Keratinocyte (primary cell): ENCODE measurements at regions not wholly inside any gene's neighbourhood (a gene's known extent, or its start where the extent isn't known, plus 50 kb on each side); places are given as distances from the start of the nearest gene placed in this dataset.

Experiments used
- DNase-seq: peaks from one replicate; pipeline ENCODE4 v3.0.0-alpha.2; 2011; ENCODE audit warnings: low read depth, missing footprints, low spot score
- FAIRE-seq: peaks from 2 replicates; lab custom pipeline; 2011; peaks lifted over from hg19 to GRCh38; lab: Jason Lieb, UNC
- H2AFZ ChIP-seq: 2 replicates; pipeline ENCODE4 v1.6.0; 2012; ENCODE audit warnings: low read length, control low read depth, inconsistent platforms; ENCODE audit not compliant: control insufficient read depth
- H3K27ac ChIP-seq: 2 replicates; pipeline ENCODE4 v1.5.1; 2011; ENCODE audit warnings: low read length; ENCODE audit not compliant: control insufficient read depth, insufficient read depth
- H3K27me3 ChIP-seq: 3 replicates; pipeline ENCODE4 v1.6.0; 2011; ENCODE audit warnings: low read length; ENCODE audit not compliant: control insufficient read depth, insufficient read depth; ENCODE audit errors: extremely low read depth
- H3K36me3 ChIP-seq, 2 experiments: 2 replicates in 1 of 2; 3 replicates in 1 of 2; pipeline ENCODE4 v1.5.1; 2011; ENCODE audit warnings: low read length in 2 of 2, mild to moderate bottlenecking in 1 of 2; ENCODE audit not compliant: control insufficient read depth in 2 of 2, insufficient read depth in 2 of 2; ENCODE audit errors: extremely low read depth in 1 of 2
- H3K4me1 ChIP-seq: 3 replicates; pipeline ENCODE4 v1.5.1; 2011; ENCODE audit warnings: low read length; ENCODE audit not compliant: control insufficient read depth, insufficient read depth; ENCODE audit errors: extremely low read depth
- H3K4me2 ChIP-seq: 3 replicates; pipeline ENCODE4 v1.6.0; 2011; ENCODE audit warnings: low read depth, low read length; ENCODE audit not compliant: control insufficient read depth, insufficient read depth; ENCODE audit errors: extremely low read depth
- H3K4me3 ChIP-seq, 3 experiments: fragments of 200-600 bp in 1 of 3; sonication (generic) in 1 of 3; 2 replicates in 2 of 3; 3 replicates in 1 of 3; pipeline ENCODE4 v1.5.1; 2011 to 2016; ENCODE audit warnings: low read length in 3 of 3, mild to moderate bottlenecking in 3 of 3, control low read depth in 2 of 3, inconsistent platforms in 1 of 3, low read depth in 1 of 3, mixed read lengths in 1 of 3, mixed run types in 1 of 3, moderate library complexity in 1 of 3; ENCODE audit not compliant: control insufficient read depth in 2 of 3, insufficient read depth in 2 of 3; ENCODE audit errors: extremely low read depth in 1 of 3
- H3K79me2 ChIP-seq: 2 replicates; pipeline ENCODE4 v1.6.0; 2012; ENCODE audit warnings: low read length; ENCODE audit not compliant: control insufficient read depth, insufficient read depth
- H3K9ac ChIP-seq: 3 replicates; pipeline ENCODE4 v1.6.0; 2011; ENCODE audit warnings: low read length; ENCODE audit not compliant: control insufficient read depth, insufficient read depth; ENCODE audit errors: extremely low read depth
- H3K9me1 ChIP-seq: 3 replicates; pipeline ENCODE4 v1.6.0; 2011; ENCODE audit warnings: low read length; ENCODE audit not compliant: control insufficient read depth, insufficient read depth; ENCODE audit errors: extremely low read depth
- H3K9me3 ChIP-seq: 2 replicates; pipeline ENCODE4 v1.5.1; 2012; ENCODE audit warnings: low read depth, low read length; ENCODE audit not compliant: control insufficient read depth
- H4K20me1 ChIP-seq: 3 replicates; pipeline ENCODE4 v1.6.0; 2011; ENCODE audit warnings: low read length; ENCODE audit not compliant: control insufficient read depth, insufficient read depth; ENCODE audit errors: extremely low read depth
- CTCF ChIP-seq, 3 experiments: IDR thresholded peaks in 1 of 3; conservative IDR thresholded peaks in 1 of 3; optimal IDR thresholded peaks in 1 of 3; 2 replicates in 2 of 3; 3 replicates in 1 of 3; pipeline versions ENCODE3 to v1.5.1; 2011; ENCODE audit warnings: low read length in 3 of 3, mild to moderate bottlenecking in 3 of 3, moderate library complexity in 2 of 3, control low read depth in 1 of 3, inconsistent platforms in 1 of 3; ENCODE audit not compliant: insufficient read depth in 2 of 3; ENCODE audit errors: extremely low read depth in 1 of 3
- EZH2 ChIP-seq: IDR thresholded peaks from one replicate; pipeline ENCODE4 v1.6.1; 2012; ENCODE audit warnings: inconsistent platforms, mild to moderate bottlenecking, low read length, moderate library complexity
- dilution Hi-C: fragments of 300-500 bp; cut with MboI; formaldehyde crosslinking; loops from one replicate; pipeline ENCODE4 v1.7.0; 2020; ENCODE audit warnings: low sequenced_read_pairs; ENCODE audit not compliant: extremely low pct_ligation_motif_present

- Histone ChIP-seq H3K4me1 (peaks cover 8% of the 10 kb centered on the region), H3K36me3 (no peaks in the 10 kb centered on the region), H4K20me1 (no peaks in the 10 kb centered on the region), H3K4me2 (peak overlapping the region; percentile 35), H3K27ac (peak overlapping the region; percentile 12), H3K79me2 (no peaks in the 10 kb centered on the region), H3K9me3 (no peaks in the 10 kb centered on the region), H3K9ac (no peak overlapping the region), H2AFZ (no peak overlapping the region), H3K27me3 (no peaks in the 10 kb centered on the region), H3K4me3 (no peak overlapping the region), H3K9me1 (no peaks in the 10 kb centered on the region)
- dilution Hi-C loops: no loop called here
- FAIRE-seq (peak; percentile 44), DNase-seq (no peak)
- no peak for TF ChIP-seq EZH2
- no peak for TF ChIP-seq CTCF (optimal IDR thresholded peaks at IDR 0.05 in 1 of 3, IDR thresholded peaks at IDR 0.05 in 1 of 3, conservative IDR thresholded peaks at IDR 0.05 in 1 of 3; ENCODE audit: extremely low read depth in 1 of 3, insufficient read depth in 2 of 3, low read length in 3 of 3)
Observed at GRCh38 chr5:98214240-98215051, 559.0 kb upstream of the RGMB start.

GRCh38 chr5:98217138-98217537 lies 556.3 kb upstream of the RGMB start:
- Histone ChIP-seq H3K4me3 (no peak overlapping the region), H3K79me2 (no peaks in the 10 kb centered on the region), H3K4me2 (no peak overlapping the region), H2AFZ (peak overlapping the region; percentile 65), H3K9ac (no peak overlapping the region), H3K9me1 (no peaks in the 10 kb centered on the region), H3K4me1 (peaks cover 8% of the 10 kb centered on the region), H3K27ac (no peak overlapping the region), H3K9me3 (no peaks in the 10 kb centered on the region), H3K36me3 (no peaks in the 10 kb centered on the region), H4K20me1 (no peaks in the 10 kb centered on the region), H3K27me3 (no peaks in the 10 kb centered on the region)
- FAIRE-seq (no peak), DNase-seq (no peak)
- dilution Hi-C loops: no loop called here
- TF ChIP-seq EZH2 (no peak), CTCF (optimal IDR thresholded peaks at IDR 0.05 in 1 of 3, IDR thresholded peaks at IDR 0.05 in 1 of 3, conservative IDR thresholded peaks at IDR 0.05 in 1 of 3; ENCODE audit: extremely low read depth in 1 of 3, insufficient read depth in 2 of 3, low read length in 3 of 3) (no peak)
